ENCODE measurements at regions not wholly inside any gene's neighbourhood (a gene's known extent, or its start where the extent isn't known, plus 50 kb on each side); places are given as distances from the start of the nearest gene placed in this dataset.

- BruUV-seq (replicated peaks): no TSS peak
Observed at GRCh38 chr1:234960722-234961455, 167.7 kb downstream of the TOMM20 start.

More at GRCh38 chr1:234960722-234961455, 167.7 kb downstream of the TOMM20 start:
- RAD21 ChIA-PET (ENCODE audit: low non-redundant PET in 1 of 2, low total read pairs in 2 of 2, uncharacterized antibody in 2 of 2, unreplicated experiment in 2 of 2): no interaction called here
- no peak overlapping the region for H2AFZ ChIP-seq (ENCODE audit: low read depth, low read length, poor library complexity, severe bottlenecking)
- DNase-seq (ENCODE audit: low read depth, low spot score) (no peak), ATAC-seq (no peak)
- no peaks in the 10 kb centered on the region for H3K36me3 ChIP-seq (ENCODE audit: control insufficient read depth in 1 of 2, insufficient read depth in 2 of 2, low read length in 2 of 2)
- H3K4me3 ChIP-seq (replicated peaks in 1 of 2; ENCODE audit: low read depth in 1 of 2, low read length in 2 of 2): no peak overlapping the region
- peaks cover 19 to 25% of the 10 kb centered on the region in 2 experiments for H3K4me1 ChIP-seq (ENCODE audit: control insufficient read depth in 1 of 2, insufficient read depth in 2 of 2, low read length in 2 of 2)
- intact Hi-C loops (cut with micrococcal nuclease): no loop called here
- TF ChIP-seq CBX3 (IDR thresholded peaks at IDR 0.05; ENCODE audit: low read depth): no peak
- no peak for TF ChIP-seq JUND (IDR thresholded peaks at IDR 0.05)
- no peak for TF ChIP-seq CTCF (IDR thresholded peaks at IDR 0.05 in 2 of 3, conservative IDR thresholded peaks at IDR 0.05 in 1 of 3; ENCODE audit: borderline replicate concordance in 1 of 3, insufficient read depth in 1 of 3, low read depth in 2 of 3, low read length in 2 of 3)
- no peak for TF ChIP-seq CEBPB (IDR thresholded peaks at IDR 0.05; ENCODE audit: low read depth)
- TF ChIP-seq TCF7L2 (IDR thresholded peaks at IDR 0.05; ENCODE audit: borderline replicate concordance, extremely low read depth, insufficient read depth, insufficient read length): no peak
- TF ChIP-seq YY1 (IDR thresholded peaks at IDR 0.05; ENCODE audit: extremely low read depth, insufficient replicate concordance, low read depth, low read length): no peak
- no peaks in the 10 kb centered on the region for H3K79me2 ChIP-seq (ENCODE audit: insufficient read depth, low read length)
- no peaks in the 10 kb centered on the region for H3K9me3 ChIP-seq (ENCODE audit: control insufficient read depth in 1 of 2, insufficient read depth in 1 of 2, low read depth in 1 of 2, low read length in 2 of 2)
- no peak overlapping the region for H3K9ac ChIP-seq (ENCODE audit: low read length)
- H3K9me2 ChIP-seq (ENCODE audit: insufficient read depth): no peaks in the 10 kb centered on the region
- CTCF ChIA-PET: no interaction called here
- POLR2A ChIA-PET: no interaction called here
- H4K20me1 ChIP-seq (ENCODE audit: insufficient read depth): no peaks in the 10 kb centered on the region
- H3K27ac ChIP-seq (ENCODE audit: low read depth, low read length): no peak overlapping the region
- no peak overlapping the region for H3K4me2 ChIP-seq (ENCODE audit: low read length)
- no peaks in the 10 kb centered on the region; the same call in 1 of the 2 replicates for H3K27me3 ChIP-seq (ENCODE audit: insufficient read depth, low read length)
